ENCODE measurements at regions not wholly inside any gene's neighbourhood (a gene's known extent, or its start where the extent isn't known, plus 50 kb on each side); places are given as distances from the start of the nearest gene placed in this dataset.
A peak's percentile ranks its signal among the peaks of the same experiment; 100 is the strongest.
"Not testable (repeated sequence)": the region's sequence is repeated elsewhere in the genome, so short reads cannot be mapped to it uniquely, and the experiment has no call there.

DNA sequence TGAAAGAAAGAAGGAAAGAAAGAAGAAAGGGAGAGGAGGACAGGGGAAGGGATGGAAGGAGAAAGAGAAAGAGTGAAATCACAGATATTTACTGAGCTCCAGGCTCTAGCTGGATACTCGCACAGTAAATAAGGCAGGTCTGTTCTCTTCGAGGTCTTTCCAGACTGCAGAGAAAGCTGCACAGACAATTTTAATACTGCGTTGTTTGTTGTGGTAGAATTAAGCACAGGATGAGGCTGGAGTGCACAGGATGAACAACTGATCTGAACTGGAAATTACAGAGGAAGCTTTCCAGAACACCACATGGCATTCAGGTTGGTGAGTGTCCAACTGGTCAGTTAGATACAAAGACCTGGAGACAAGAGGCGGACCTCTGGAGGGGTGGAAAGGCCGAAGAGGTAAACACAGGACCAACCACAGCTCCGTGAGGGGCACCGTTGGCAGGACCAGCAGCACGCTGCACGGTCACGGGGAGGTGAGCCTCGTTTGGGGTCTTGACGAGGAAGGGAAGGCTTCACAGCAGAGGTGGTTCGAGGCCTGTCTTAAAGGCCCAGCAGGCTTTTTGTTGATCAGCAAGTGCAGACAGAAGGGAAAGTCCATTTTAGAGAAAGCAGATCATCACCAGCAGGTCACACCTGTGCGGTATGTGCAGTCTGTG lies 121.7 kb downstream of the ATP6V0E2 start:
- not testable (repeated sequence) for DNase-seq

DNA sequence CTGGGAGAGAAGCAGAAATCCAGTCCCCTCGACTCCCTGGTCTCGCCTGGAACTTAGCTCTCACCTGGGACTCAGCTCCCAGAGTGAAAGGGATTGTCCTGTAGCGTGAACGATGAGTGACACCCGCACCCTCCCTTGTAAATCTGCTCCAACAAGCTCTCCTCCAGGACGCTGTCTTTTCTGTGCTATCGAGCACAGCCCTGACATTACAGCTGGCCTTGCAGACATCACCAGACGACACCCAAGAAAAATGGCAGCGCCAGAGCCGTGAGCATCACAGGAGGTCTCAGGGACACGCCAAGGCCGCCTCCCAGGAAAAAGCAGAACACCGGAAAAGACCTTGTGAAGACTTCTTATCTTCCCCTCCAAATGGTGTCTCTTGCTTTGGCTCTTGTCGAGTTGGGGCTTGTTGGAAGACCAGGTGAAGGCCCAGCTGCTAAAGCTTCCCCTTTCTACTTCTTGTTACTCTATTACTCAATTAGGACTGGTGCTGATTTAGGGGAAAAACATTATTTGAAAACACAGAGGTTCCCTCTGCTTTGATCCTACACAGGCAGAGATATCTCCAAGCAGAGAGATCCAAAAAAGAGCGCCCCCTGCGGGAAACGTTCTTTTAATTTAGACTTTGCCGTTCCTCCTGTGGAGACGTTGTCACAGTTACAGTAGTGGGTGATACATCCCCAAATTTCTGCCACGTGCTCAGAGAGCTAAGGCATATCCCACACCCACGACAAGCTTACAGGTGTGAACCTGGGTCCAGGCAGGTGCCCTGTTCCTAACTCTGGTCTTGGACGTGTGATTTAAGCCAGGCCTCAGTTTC lies 127.2 kb downstream of the ATP6V0E2 start:
- peak; percentile 10 for DNase-seq

DNA sequence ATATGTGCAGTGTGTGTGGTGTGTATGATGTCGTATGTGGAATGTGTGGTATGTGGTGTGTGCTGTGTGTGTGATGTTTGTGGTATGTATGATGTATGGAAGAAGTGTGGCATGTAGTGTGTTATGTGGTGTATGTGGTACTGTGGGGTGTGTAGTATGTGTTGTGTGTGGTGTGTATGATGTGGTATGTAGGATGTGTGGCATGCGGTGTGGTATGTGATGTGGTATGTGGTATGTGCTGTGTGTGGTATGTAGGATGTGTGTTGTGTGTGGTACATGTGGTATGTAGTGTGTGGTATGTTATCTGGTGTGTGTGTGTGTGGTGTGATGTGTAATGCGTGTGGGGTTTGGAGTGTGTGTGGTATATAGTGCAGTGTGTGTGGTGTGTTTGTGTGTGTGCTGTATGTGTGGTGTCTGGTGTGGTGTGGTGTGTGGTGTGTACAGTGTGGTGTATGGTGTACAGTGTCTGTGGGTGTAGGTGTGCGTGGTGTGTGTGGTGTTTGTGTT lies 129.6 kb downstream of the ATP6V0E2 start:
- no peak for DNase-seq

DNA sequence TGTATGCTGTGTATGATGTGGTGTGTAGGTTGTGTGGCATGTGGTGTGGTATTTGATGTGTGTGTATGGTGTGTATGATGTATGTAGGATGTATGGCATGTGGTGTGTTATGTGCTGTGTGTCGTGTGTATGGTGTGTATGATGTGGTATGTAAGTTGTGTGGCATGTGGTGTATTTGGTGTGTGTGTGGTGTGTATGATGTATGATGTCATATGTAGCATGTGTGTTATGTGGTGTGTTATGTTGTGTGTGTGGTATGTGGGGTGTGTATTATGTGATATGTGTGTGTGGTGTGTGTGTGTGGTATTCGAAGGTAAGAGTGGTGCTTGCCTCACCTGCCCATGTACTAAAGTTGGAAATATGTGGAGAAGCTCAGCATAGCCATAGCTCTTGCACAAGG lies 130.2 kb downstream of the ATP6V0E2 start:
- DNase-seq, result not testable (repeated sequence)

DNA sequence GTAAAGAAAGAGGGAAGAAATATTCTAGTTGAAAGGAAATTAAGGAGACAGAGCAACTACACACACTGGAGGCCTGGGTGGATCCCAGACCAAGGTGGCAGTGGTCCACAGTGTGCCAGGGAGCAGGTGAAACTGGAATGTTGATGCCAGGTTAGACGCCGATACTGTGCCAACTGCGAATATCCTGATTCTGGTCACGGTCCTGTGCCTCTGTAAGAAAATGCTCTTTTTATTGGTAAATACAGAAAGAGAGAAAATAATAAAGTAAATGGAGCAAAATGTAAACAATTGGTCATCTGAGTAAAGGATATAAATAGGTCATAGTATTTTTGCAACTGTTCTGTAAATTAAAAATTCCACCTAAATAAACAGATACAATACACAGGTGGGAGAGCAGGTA lies 131.1 kb downstream of the ATP6V0E2 start:
- DNase-seq, result not testable (repeated sequence)

DNA sequence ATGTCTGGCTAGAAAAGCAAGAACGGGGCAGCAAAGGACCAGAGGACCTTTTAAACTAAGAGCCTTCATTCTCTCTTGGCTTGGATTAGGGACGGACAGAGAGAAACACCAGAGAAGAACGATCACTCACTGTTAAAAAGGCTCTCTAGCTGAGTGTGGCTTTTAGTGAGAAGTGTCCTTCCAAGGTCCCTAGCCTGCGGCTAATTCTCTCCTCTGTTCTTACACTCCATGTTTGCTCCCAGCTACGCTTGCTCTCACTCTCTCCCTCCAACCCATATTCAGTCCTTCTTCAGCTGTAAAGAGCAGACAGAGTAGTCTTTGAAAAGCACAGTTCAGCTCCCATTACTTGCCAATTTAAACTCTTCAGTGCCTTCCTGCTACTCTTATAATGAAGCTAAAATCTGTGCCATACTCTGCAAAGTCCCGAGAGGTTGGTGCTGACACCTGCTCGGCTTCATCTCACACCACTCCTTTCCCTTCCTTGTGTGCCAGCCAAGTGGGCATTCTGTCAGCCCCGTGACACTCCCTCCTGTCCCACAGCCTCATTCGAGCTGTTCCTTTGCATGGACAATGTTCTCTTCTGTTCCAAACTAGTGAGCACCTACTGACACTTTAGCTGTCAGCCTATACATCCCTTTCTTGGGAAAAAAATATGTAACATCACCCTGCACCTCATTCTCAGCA lies 136.0 kb downstream of the ATP6V0E2 start:
- not testable (repeated sequence) for DNase-seq

DNA sequence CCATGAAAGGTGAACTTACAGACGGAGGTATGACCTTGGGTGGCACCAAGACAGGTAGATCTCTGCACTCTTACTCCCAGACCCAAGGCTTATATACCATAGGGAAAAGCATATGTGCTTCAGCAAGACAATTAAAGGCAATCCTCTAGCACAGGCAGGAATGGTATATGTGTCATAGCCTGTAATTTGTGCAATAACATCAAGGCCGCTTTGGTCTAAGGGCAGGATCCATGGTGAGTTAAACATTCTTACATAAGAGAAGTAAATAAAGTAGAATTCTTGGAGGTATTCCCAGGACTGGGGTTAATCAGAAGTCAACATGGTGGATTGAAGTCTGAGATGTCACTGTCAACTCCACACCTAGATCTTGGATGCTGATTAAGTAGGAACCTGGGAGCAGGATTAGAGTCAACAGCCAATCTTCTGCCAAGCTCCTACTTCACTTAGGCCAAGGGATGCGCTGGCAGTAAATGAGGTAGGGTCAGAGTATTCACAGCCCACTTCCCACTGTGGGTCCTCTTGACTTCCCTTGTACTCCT lies 143.0 kb downstream of the ATP6V0E2 start:
- DNase-seq, result not testable (repeated sequence)

DNA sequence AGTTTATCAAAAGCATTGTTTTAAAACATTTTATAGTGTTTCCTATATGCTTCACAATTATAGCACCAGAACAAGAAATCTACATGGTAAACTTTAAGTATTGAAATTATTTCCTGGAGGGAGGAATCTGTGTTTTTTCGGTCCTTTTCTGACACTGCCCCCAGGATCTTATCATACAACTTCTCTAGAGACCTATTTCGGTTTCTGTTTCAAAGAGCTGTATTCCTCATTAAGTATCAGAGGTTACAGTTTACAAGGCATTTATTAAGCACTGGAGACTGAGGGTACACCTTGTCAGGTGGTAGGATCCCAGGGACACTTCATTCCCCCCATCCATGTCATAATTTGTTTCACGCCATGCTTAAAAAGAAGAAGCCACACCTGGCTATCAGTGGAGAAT lies 146.4 kb downstream of the ATP6V0E2 start:
- not testable (repeated sequence) for DNase-seq

DNA sequence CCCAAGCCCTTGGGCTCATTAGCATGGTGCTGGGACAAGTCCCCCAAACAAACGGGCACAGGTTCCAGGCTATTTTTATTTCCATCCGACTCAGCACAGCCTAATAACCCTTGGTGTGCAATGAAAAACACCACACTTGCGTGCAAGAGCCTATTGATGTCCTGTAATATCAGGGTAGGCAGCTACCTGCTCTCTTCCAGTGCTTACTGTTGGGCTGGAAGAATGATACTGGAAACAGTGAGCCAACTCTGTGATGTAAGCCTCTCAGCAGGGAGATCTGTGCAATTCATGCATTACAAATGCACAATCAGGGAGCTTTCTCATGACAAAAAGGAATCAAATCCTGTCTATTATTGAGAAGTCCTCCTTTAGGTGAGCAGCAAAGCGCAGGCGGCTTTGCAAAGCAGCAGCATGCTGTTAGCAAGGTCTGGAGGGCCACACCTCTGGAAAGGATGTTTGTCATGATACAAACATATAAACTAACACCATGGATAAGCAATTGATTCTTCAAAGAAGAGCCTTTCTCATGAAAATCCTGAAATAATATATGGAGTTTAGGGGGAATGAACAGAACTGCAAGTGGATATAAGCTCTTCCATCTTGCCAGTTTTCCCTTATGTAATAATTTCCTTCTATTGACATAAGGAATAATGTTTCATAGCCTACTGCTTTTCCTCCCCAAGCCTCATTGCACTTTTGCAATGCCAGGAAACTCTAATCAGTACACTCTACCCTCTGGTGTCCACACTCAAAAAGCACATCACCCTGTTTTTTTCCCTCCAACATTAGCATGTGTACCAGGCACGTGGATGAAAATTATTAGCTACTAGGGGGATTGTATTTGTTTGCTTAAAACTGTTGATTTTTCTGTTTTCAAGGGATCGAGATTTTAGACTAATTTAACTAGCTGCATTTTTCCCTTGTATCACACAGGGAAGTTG lies 151.1 kb downstream of the ATP6V0E2 start:
- DNase-seq, result not testable (repeated sequence)

DNA sequence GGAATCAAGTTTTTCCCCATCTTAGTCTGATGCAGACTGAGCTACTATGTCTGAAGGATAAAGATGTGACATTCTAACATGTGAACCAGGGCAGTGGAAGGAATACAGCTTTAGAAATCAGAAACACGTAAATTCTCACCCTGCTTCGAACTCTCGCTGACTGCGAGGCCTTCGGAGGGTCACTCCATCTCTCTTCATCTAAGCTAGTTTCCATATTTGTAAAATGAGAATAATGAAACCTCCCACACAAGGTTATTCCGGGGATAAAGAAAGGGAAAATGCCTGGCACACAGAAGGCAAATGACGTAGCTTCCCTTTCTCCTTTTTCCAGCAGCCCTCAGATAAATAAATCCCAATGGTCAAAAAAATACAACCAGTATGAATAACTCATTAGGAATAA lies 152.0 kb downstream of the ATP6V0E2 start:
- DNase-seq, result not testable (repeated sequence)

DNA sequence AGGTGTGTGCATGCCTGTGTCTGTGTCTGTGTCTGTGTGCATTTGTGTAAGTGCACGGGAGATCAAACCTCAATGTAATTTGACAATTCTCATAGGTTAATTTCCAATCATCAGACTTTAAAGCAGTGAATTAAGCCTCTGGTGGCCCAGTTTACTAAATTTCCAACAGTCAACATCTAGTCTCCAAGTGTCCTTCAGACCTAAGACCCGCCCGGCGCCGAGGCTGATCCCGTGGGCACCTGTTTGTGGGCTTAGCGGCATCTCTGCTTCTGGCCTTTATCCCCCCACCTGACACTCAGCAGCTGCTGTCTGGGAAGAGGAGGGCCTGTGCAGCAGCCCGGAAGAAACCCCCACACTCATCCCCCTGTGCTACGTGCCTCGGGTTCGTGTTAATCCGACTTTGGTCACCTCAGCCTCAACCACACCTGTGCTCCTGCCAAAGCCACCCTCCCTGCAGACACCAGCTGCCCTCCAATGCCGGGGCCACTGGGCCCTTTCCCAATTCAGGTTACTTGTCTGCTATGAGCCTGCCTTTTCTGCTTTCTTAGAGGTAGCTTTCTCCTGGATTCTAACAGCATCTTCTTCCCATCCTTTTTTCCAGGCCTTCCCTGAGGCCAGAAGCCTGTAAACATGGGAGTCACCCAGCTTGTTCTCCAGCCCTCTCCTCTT lies 154.7 kb downstream of the ATP6V0E2 start:
- DNase-seq, result not testable (repeated sequence)

DNA sequence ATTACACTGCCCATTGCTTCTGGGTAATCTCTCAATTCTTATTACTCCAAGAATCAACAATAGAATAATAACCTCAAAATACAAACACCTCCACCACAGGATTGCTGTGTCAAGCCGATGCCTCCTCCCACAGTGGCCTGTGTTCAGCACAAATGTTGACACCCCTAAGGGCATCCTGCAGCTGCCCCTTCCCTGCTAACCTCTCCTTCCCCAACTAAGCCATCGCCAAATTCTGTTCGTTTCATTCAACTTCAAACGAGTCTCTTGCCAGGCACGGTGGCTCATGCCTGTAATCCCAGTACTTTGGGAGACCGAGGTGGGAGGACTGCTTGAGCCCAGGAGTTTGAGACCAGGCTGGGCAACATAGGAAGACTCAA lies 155.2 kb downstream of the ATP6V0E2 start:
- DNase-seq, result not testable (repeated sequence)

DNA sequence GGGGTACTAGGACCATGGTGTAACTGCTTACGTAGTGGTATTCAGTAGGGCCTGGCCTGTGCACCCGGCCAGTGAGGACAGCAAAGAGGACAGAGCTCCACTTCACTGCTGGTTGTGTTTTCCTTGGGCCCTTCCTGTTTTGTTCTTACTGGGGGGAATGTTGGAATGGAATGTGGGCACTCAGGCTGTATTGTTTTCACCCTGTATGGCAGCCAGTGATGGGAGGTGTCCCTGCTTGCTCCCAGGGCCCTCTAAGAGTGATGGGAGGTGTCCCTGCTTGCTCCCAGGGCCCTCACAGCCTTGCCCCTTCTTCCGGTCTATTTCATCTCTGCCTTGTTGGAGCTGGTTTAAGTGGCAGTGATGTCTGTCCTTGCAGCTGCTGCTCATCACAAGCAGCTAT lies 158.0 kb downstream of the ATP6V0E2 start:
- not testable (repeated sequence) for DNase-seq

DNA sequence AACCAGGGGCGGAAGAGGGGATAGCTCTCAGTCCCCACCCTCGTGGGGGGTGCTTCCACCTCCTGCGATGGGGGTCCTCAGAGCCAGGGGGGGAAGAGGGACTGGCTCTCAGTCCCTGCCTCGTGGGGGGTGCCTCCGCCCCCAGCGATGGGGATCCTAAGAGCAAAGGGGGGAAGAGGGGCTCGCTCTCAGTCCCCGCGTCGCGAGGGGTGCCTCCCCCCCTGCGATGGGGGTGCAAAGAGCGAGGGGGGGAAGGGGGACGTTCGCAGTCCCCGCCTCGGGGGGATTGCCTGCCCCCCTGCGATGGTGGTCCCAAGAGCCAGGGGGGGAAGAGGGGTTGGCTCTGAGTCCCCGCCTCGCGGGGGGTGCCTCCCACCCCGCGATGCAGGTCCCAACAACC lies 159.9 kb downstream of the ATP6V0E2 start:
- DNase-seq, result not testable (repeated sequence)

DNA sequence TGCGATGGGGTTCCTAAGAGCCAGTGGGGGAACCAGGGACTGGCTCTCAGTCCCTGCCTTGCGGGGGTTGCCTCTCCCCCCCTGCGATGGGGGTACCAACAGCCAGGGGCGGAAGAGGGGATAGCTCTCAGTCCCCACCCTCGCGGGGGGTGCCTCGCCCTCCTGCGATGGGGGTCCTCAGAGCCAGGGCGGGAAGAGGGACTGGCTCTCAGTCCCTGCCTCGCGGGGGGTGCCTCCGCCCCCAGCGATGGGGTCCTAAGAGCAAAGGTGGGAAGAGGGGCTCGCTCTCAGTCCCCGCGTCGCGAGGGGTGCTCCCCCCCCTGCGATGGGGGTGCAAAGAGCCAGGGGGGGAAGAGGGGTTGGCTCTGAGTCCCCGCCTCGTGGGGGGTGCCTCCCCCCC lies 162.0 kb downstream of the ATP6V0E2 start:
- DNase-seq, result not testable (repeated sequence)

DNA sequence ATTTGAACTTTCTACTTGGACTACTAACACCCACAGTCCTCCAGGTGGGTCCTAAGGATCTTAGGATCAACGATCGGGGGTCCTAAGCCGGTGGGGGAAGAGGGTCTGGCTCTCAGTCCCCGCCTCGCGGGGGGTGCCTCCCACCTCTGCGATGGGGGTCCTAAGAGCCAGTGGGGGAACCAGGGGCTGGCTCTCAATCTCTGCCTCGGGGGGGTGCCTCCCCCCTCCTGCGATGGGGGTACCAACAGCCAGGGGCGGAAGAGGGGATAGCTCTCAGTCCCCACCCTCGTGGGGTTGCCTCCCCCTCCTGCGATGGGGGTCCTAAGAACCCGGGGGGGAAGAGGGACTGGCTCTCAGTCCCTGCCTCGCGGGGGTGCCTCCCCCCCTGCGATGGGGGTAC lies 165.3 kb downstream of the ATP6V0E2 start:
- not testable (repeated sequence) for DNase-seq

DNA sequence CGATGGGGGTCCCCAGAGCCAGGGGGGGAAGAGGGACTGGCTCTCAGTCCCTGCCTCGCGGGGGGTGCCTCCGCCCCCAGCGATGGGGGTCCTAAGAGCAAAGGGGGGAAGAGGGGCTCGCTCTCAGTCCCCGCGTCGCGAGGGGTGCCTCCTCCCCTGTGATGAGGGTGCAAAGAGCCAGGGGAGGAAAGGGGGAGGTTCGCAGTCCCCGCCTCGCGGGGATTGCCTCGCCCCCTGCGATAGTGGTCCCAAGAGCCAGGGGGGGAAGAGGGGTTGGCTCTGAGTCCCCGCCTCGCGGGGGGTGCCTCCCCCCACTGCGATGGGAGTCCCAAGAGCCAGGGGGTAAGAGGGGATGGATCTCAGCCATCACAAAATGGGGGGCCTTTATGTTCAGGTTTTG lies 168.5 kb downstream of the ATP6V0E2 start:
- DNase-seq, result not testable (repeated sequence)

DNA sequence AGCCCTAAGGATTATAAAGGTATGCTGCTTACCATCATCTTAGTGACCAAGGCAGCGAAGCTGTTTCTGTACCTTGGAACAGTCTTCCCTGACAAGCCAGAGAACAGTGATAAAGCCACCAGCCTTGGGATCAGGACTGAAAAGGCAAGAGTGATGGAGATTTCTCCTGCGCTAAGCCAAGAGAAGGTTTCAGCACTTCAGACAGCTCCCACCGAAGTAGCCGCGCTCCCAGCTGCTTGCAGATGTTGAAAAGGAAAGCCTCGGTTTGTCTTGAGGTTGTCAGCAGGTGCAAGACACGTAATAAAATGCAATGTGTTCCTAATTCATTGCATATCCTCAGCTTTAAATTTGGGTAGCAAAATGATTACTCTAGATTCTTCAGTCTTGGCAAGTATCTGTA lies 171.0 kb downstream of the ATP6V0E2 start:
- DNase-seq, result peak; percentile 20

DNA sequence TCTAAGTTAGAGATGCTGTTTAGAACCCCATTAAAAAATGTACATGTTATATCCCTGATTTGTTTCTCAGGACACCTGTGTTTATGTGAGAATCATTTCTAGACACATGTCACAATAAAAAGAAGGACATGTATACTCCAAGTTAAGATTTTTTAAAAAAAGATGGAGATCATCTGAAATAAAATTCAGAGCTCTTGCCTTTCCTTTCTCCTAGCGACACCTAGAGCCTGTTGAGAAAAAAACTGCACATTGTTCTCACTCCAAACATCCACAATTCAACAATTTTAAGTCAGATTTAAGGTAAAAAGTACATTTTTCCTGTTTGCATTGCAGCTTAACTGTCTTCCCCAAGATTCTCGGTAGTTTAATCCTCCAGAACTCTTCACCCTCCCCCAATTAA lies 171.8 kb downstream of the ATP6V0E2 start:
- DNase-seq, result not testable (repeated sequence)

DNA sequence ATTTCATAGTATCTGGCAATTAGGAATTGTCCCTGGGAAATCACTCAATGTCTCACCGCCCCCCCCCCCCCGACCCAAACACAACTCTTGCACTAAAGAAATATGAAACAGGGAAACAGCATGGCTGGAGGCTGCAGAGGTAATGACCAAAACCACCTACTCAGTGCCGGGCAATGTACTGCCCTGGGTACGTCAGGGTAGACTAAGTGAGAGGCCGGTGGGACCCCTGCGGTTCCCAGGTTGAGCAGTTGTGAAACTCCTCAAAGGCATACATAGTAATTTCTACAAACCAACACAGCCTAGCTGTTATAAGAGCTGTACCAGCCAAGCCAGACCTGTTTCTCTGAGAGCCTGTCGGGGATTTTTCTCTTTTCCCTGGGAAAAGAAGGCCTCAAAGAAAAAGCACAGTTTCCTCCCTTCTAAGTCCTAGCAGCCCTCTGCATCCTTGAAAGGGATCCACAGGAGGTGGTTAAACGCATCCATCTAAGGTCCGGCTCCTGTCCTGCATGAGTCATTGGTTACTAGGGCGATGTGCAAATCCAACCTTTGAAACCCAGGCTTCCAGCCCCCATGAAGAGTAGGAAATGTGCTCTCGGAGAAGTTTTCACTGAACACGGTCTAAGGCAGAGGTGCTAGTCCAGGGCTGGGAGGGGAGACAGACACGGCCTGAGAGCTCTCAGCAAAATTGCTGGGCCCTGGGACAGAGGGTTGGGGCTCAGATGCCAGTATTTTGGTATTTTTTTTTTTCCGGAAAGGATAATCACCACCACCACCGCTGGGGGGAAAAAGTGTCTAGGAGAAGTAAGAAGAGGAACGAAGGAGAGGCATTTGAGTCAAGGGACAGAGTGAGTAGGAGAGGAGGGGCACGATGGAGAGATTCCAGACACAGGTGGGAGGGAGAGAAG lies 172.8 kb downstream of the ATP6V0E2 start:
- not testable (repeated sequence) for DNase-seq

Data from CD4-positive, alpha-beta T cell treated with Interleukin-21 for 1 hour (primary cell).